H9 (cell line): ENCODE measurements at regions not wholly inside any gene's neighbourhood (a gene's known extent, or its start where the extent isn't known, plus 50 kb on each side); places are given as distances from the start of the nearest gene placed in this dataset.

ENCODE experiments used
- DNase-seq: peaks from one replicate; pipeline ENCODE4 v3.0.0-alpha.2; 2017
- H2AFZ ChIP-seq: one replicate; pipeline ENCODE4 v1.6.1; 2013; ENCODE audit warnings: mild to moderate bottlenecking, low read length, control low read depth, moderate library complexity
- H2AK5ac ChIP-seq: 2 replicates; pipeline ENCODE4 v1.6.1; 2013; ENCODE audit warnings: low read length, control low read depth, mixed read lengths; ENCODE audit not compliant: insufficient read length
- H2BK120ac ChIP-seq: one replicate; pipeline ENCODE4 v1.6.1; 2013; ENCODE audit warnings: low read depth, mild to moderate bottlenecking, low read length, control low read depth, inconsistent platforms; ENCODE audit not compliant: poor library complexity, severe bottlenecking
- H2BK12ac ChIP-seq: 2 replicates; pipeline ENCODE4 v1.6.1; 2013; ENCODE audit warnings: low read length, control low read depth, mixed read lengths, low read depth; ENCODE audit not compliant: insufficient read length
- H2BK15ac ChIP-seq: 2 replicates; pipeline ENCODE4 v1.6.1; 2013; ENCODE audit warnings: low read depth, low read length, control low read depth
- H2BK20ac ChIP-seq: one replicate; pipeline ENCODE4 v1.6.1; 2013; ENCODE audit warnings: low read depth, mild to moderate bottlenecking, low read length, control low read depth, inconsistent platforms; ENCODE audit not compliant: poor library complexity, severe bottlenecking
- H2BK5ac ChIP-seq: 2 replicates; pipeline ENCODE4 v1.6.1; 2013; ENCODE audit warnings: low read length, control low read depth, mixed read lengths; ENCODE audit not compliant: insufficient read length
- H3K14ac ChIP-seq: 2 replicates; pipeline ENCODE4 v1.6.1; 2013; ENCODE audit warnings: low read length, control low read depth; ENCODE audit not compliant: insufficient read depth
- H3K18ac ChIP-seq: 2 replicates; pipeline ENCODE4 v1.6.1; 2013; ENCODE audit warnings: low read depth, mild to moderate bottlenecking, mixed read lengths, low read length, control low read depth; ENCODE audit not compliant: insufficient read length
- H3K23ac ChIP-seq: 2 replicates; pipeline ENCODE4 v1.6.1; 2013; ENCODE audit warnings: low read length, control low read depth, mixed read lengths, low read depth; ENCODE audit not compliant: insufficient read length
- H3K23me2 ChIP-seq: 2 replicates; pipeline ENCODE4 v1.6.1; 2013; ENCODE audit warnings: low read depth, mild to moderate bottlenecking, mixed read lengths, low read length, control low read depth; ENCODE audit not compliant: insufficient read length, poor library complexity, severe bottlenecking
- H3K27ac ChIP-seq: 2 replicates; pipeline ENCODE4 v1.5.1; 2013; ENCODE audit warnings: low read length, control low read depth, mixed read lengths, low read depth; ENCODE audit not compliant: insufficient read length
- H3K27me3 ChIP-seq: 2 replicates; pipeline ENCODE4 v1.6.1; 2013; ENCODE audit warnings: low read length, control low read depth, inconsistent platforms; ENCODE audit not compliant: insufficient read depth
- H3K4ac ChIP-seq: 2 replicates; pipeline ENCODE4 v1.6.1; 2013; ENCODE audit warnings: low read depth, mild to moderate bottlenecking, control low read depth, inconsistent platforms, low read length, moderate library complexity
- H3K4me1 ChIP-seq: 2 replicates; pipeline ENCODE4 v1.6.1; 2013; ENCODE audit warnings: low read length, control low read depth, inconsistent platforms; ENCODE audit not compliant: insufficient read depth
- H3K4me2 ChIP-seq: 2 replicates; pipeline ENCODE4 v1.6.1; 2013; ENCODE audit warnings: low read length, control low read depth, mixed read lengths; ENCODE audit not compliant: insufficient read length, insufficient read depth
- H3K56ac ChIP-seq: 2 replicates; pipeline ENCODE4 v1.6.1; 2013; ENCODE audit warnings: low read depth, mild to moderate bottlenecking, mixed read lengths, low read length, control low read depth; ENCODE audit not compliant: insufficient read length
- H3K79me1 ChIP-seq: 2 replicates; pipeline ENCODE4 v1.6.1; 2013; ENCODE audit warnings: low read depth, mild to moderate bottlenecking, moderate library complexity, low read length, control low read depth, inconsistent platforms; ENCODE audit not compliant: insufficient read depth, poor library complexity, severe bottlenecking
- H3K79me2 ChIP-seq: 2 replicates; pipeline ENCODE4 v1.6.1; 2013; ENCODE audit warnings: low read length, control low read depth, inconsistent platforms; ENCODE audit not compliant: insufficient read depth
- H3K9ac ChIP-seq: 2 replicates; pipeline ENCODE4 v1.6.1; 2013; ENCODE audit warnings: low read length, control low read depth, mixed read lengths; ENCODE audit not compliant: insufficient read length; ENCODE audit errors: extremely low read depth
- H3K9me3 ChIP-seq: one replicate; pipeline ENCODE4 v1.6.1; 2013; ENCODE audit warnings: low read depth, low read length, inconsistent platforms; ENCODE audit not compliant: control insufficient read depth
- H3T11ph ChIP-seq: one replicate; pipeline ENCODE4 v1.6.1; 2013; ENCODE audit warnings: mild to moderate bottlenecking, low read length, control low read depth, inconsistent platforms
- H4K20me1 ChIP-seq: one replicate; pipeline ENCODE4 v1.6.1; 2013; ENCODE audit not compliant: control insufficient read depth, insufficient read length, insufficient read depth
- H4K5ac ChIP-seq: 2 replicates; pipeline ENCODE4 v1.6.1; 2013; ENCODE audit warnings: low read depth, mild to moderate bottlenecking, mixed read lengths, low read length, control low read depth; ENCODE audit not compliant: insufficient read length
- H4K8ac ChIP-seq: replicated peaks from 2 replicates; pipeline ENCODE4 v1.6.1; 2013; ENCODE audit warnings: low read length, control low read depth, mixed read lengths, low read depth; ENCODE audit not compliant: insufficient read length
- H4K91ac ChIP-seq: 2 replicates; pipeline ENCODE4 v1.6.1; 2013; ENCODE audit warnings: low read depth, mild to moderate bottlenecking, moderate library complexity, mixed read lengths, low read length, control low read depth; ENCODE audit not compliant: insufficient read length
- H3K27ac Mint-ChIP-seq, 3 experiments: 2 replicates in 2 of 3; 3 replicates in 1 of 3; pipeline ENCODE4 v1.8.0; 2020 to 2021; ENCODE audit warnings: mixed read lengths in 3 of 3, mild to moderate bottlenecking in 1 of 3, moderate library complexity in 1 of 3
- H3K27me3 Mint-ChIP-seq: 2 replicates; pipeline ENCODE4 v1.8.0; 2021; ENCODE audit warnings: low read depth, mild to moderate bottlenecking, moderate library complexity, mixed read lengths
- H3K36me3 Mint-ChIP-seq, 3 experiments: 2 replicates in 2 of 3; 3 replicates in 1 of 3; pipeline ENCODE4 v1.8.0; 2020 to 2021; ENCODE audit warnings: low read depth in 3 of 3, mixed read lengths in 3 of 3; ENCODE audit not compliant: insufficient read depth in 1 of 3
- H3K4me1 Mint-ChIP-seq, 2 experiments: 2 replicates each; pipeline ENCODE4 v1.8.0; 2020; ENCODE audit warnings: mixed read lengths in 2 of 2
- H3K4me3 Mint-ChIP-seq, 2 experiments: 2 replicates in 1 of 2; 3 replicates in 1 of 2; pipeline ENCODE4 v1.8.0; 2020 to 2021; ENCODE audit warnings: mild to moderate bottlenecking in 2 of 2, mixed read lengths in 2 of 2, moderate library complexity in 1 of 2
- H3K9me3 Mint-ChIP-seq, 2 experiments: 2 replicates in 1 of 2; 3 replicates in 1 of 2; pipeline ENCODE4 v1.8.0; 2020; ENCODE audit warnings: mild to moderate bottlenecking in 2 of 2, mixed read lengths in 2 of 2, moderate library complexity in 1 of 2
- CTCF ChIP-seq: fragments of 200-600 bp; sonication (generic); conservative IDR thresholded peaks from 3 replicates; pipeline ENCODE4 v1.8.0; 2021; ENCODE audit warnings: antibody characterized with exemption, mild to moderate bottlenecking

GRCh38 chr21:24197923-24198322 lies 1409.4 kb downstream of the MRPL39 start:
- no peaks in the 10 kb centered on the region for H3K27me3 ChIP-seq
- H2AK5ac ChIP-seq = no peak overlapping the region
- no peak overlapping the region for H3T11ph ChIP-seq
- H3K23ac ChIP-seq = no peak overlapping the region
- no peak overlapping the region for H2BK20ac ChIP-seq
- H3K27me3 Mint-ChIP-seq = no peaks in the 10 kb centered on the region; the same call in 1 of the 2 replicates
- H3K36me3 Mint-ChIP-seq = peaks cover 0 to 8% (median 0%) of the 10 kb centered on the region in 3 experiments; a peak in 2 of 7 replicates
- no peak for TF ChIP-seq CTCF
- H3K4me2 ChIP-seq = no peak overlapping the region
- no peak overlapping the region for H3K4me3 Mint-ChIP-seq
- H3K27ac Mint-ChIP-seq = no peak overlapping the region
- H4K20me1 ChIP-seq = no peaks in the 10 kb centered on the region
- H3K4ac ChIP-seq = no peak overlapping the region
- H3K9ac ChIP-seq = no peak overlapping the region
- H2BK15ac ChIP-seq = no peak overlapping the region
- DNase-seq = no peak
- H2BK5ac ChIP-seq = no peak overlapping the region
- H3K79me1 ChIP-seq = no peaks in the 10 kb centered on the region
- no peak overlapping the region for H4K5ac ChIP-seq
- H2AFZ ChIP-seq = no peak overlapping the region
- no peaks in the 10 kb centered on the region for H3K4me1 ChIP-seq
- no peak overlapping the region for H3K27ac ChIP-seq
- no peak overlapping the region for H3K14ac ChIP-seq
- H3K23me2 ChIP-seq = no peaks in the 10 kb centered on the region
- H3K4me1 Mint-ChIP-seq = no peaks in the 10 kb centered on the region
- no peak overlapping the region for H3K18ac ChIP-seq
- no peaks in the 10 kb centered on the region for H3K79me2 ChIP-seq
- H3K56ac ChIP-seq = no peak overlapping the region
- peaks cover 36 to 58% of the 10 kb centered on the region in 2 experiments for H3K9me3 Mint-ChIP-seq
- no peak overlapping the region for H4K91ac ChIP-seq
- no peak overlapping the region for H2BK12ac ChIP-seq
- H3K9me3 ChIP-seq = no peaks in the 10 kb centered on the region
- no peak overlapping the region for H2BK120ac ChIP-seq
- H4K8ac ChIP-seq = no peak overlapping the region
